Esophagus muscularis mucosa (tissue), 2 donors: ENCODE measurements at regions not wholly inside any gene's neighbourhood (a gene's known extent, or its start where the extent isn't known, plus 50 kb on each side); places are given as distances from the start of the nearest gene placed in this dataset.

Experiments used
- EP300 ChIP-seq: sonication (generic); formaldehyde crosslinking; IDR thresholded peaks from one replicate; pipeline ENCODE4 v1.6.1; 2017; ENCODE audit warnings: antibody characterized with exemption
- POLR2A ChIP-seq: fragments of 450-650 bp; IDR thresholded peaks from one replicate; pipeline ENCODE4 v1.6.1; 2017; ENCODE audit warnings: antibody characterized with exemption, moderate library complexity, mild to moderate bottlenecking, low read depth

- no peak for TF ChIP-seq POLR2A
- TF ChIP-seq EP300, result no peak
These were observed 525.5 kb downstream of the NR2F1-AS1 start for GRCh38 chr5:93055561-93055960.
